Thoracic aorta (tissue), 2 donors: ENCODE measurements at regions not wholly inside any gene's neighbourhood (a gene's known extent, or its start where the extent isn't known, plus 50 kb on each side); places are given as distances from the start of the nearest gene placed in this dataset.

Source experiments
- ATAC-seq: fragments of 150-250 bp; one replicate; pipeline ENCODE4 v1.8.0; 2017; ENCODE audit warnings: low read depth; ENCODE audit not compliant: insufficient number of reproducible peaks, low FRiP score
- DNase-seq: peaks from one replicate; pipeline ENCODE4 v3.0.0-alpha.2; 2020; ENCODE audit warnings: low spot score
- H3K27ac ChIP-seq, 2 donors: fragments of 200-600 bp; sonication (generic); 1 replicate in 1 of 2; 2 replicates in 1 of 2; pipeline ENCODE4 v1.5.1; 2016; ENCODE audit warnings: mild to moderate bottlenecking in 2 of 2, moderate library complexity in 2 of 2
- H3K27me3 ChIP-seq: fragments of 200-600 bp; sonication (generic); replicated peaks from 2 replicates; pipeline ENCODE4 v1.6.0; 2016; ENCODE audit warnings: mild to moderate bottlenecking; ENCODE audit not compliant: insufficient read depth
- H3K36me3 ChIP-seq: fragments of 200-600 bp; sonication (generic); one replicate; pipeline ENCODE4 v1.5.1; 2016
- H3K4me1 ChIP-seq, 2 donors: fragments of 200-600 bp; sonication (generic); 1 replicate in 1 of 2; 2 replicates in 1 of 2; pipeline versions ENCODE4 v1.5.1 to v1.6.0; 2016; ENCODE audit warnings: low read depth in 2 of 2, mild to moderate bottlenecking in 1 of 2; ENCODE audit not compliant: control insufficient read depth in 1 of 2
- H3K4me3 ChIP-seq: fragments of 200-600 bp; sonication (generic); 2 replicates; pipeline ENCODE4 v1.5.1; 2016; ENCODE audit warnings: mild to moderate bottlenecking
- H3K9me3 ChIP-seq: fragments of 200-600 bp; sonication (generic); 2 replicates; pipeline ENCODE4 v1.5.1; 2016
- CTCF ChIP-seq: fragments of 200-600 bp; sonication (generic); IDR thresholded peaks from one replicate; pipeline ENCODE4 v1.5.1; 2019; ENCODE audit warnings: antibody characterized with exemption

GRCh38 chr13:50733392-50733791 is 110.1 kb downstream of the DLEU7 start:
- H3K9me3 ChIP-seq, result no peaks in the 10 kb centered on the region
- H3K27me3 ChIP-seq, result no peaks in the 10 kb centered on the region
- H3K4me1 ChIP-seq, result no peaks in the 10 kb centered on the region
- H3K27ac ChIP-seq, result no peak overlapping the region
- no peaks in the 10 kb centered on the region for H3K36me3 ChIP-seq
- no peak overlapping the region for H3K4me3 ChIP-seq
- DNase-seq (no peak), ATAC-seq (no peak)
- TF ChIP-seq CTCF, result no peak

GRCh38 chr13:50735071-50735470 is 108.4 kb downstream of the DLEU7 start:
- Histone ChIP-seq H3K27ac (no peak overlapping the region), H3K36me3 (no peaks in the 10 kb centered on the region), H3K9me3 (no peaks in the 10 kb centered on the region), H3K27me3 (no peaks in the 10 kb centered on the region), H3K4me1 (no peaks in the 10 kb centered on the region), H3K4me3 (no peak overlapping the region)
- DNase-seq (no peak), ATAC-seq (no peak)
- no peak for TF ChIP-seq CTCF

GRCh38 chr13:50740052-50740741 is 103.3 kb downstream of the DLEU7 start:
- no peaks in the 10 kb centered on the region for H3K27me3 ChIP-seq
- ATAC-seq (no peak), DNase-seq (no peak)
- no peaks in the 10 kb centered on the region for H3K36me3 ChIP-seq
- no peak overlapping the region for H3K27ac ChIP-seq
- H3K9me3 ChIP-seq, result no peaks in the 10 kb centered on the region
- H3K4me1 ChIP-seq, result no peaks in the 10 kb centered on the region
- TF ChIP-seq CTCF, result no peak
- H3K4me3 ChIP-seq, result no peak overlapping the region

- Histone ChIP-seq H3K4me3 (no peak overlapping the region), H3K27ac (no peak overlapping the region), H3K27me3 (no peaks in the 10 kb centered on the region), H3K9me3 (no peaks in the 10 kb centered on the region), H3K36me3 (no peaks in the 10 kb centered on the region), H3K4me1 (no peaks in the 10 kb centered on the region)
- ATAC-seq (no peak), DNase-seq (no peak)
- no peak for TF ChIP-seq CTCF
Measured at GRCh38 chr13:50742353-50742752, 101.1 kb downstream of the DLEU7 start.

- DNase-seq (no peak), ATAC-seq (no peak)
- no peaks in the 10 kb centered on the region for H3K4me1 ChIP-seq
- no peak overlapping the region for H3K4me3 ChIP-seq
- no peaks in the 10 kb centered on the region for H3K36me3 ChIP-seq
- H3K27me3 ChIP-seq, result no peaks in the 10 kb centered on the region
- H3K9me3 ChIP-seq, result no peaks in the 10 kb centered on the region
- no peak for TF ChIP-seq CTCF
- no peak overlapping the region for H3K27ac ChIP-seq
Measured at GRCh38 chr13:50742968-50743367, 100.5 kb downstream of the DLEU7 start.
